Endometrial microvascular endothelial cells (primary cell): ENCODE measurements at regions not wholly inside any gene's neighbourhood (a gene's known extent, or its start where the extent isn't known, plus 50 kb on each side); places are given as distances from the start of the nearest gene placed in this dataset.

Experiments used
- in situ Hi-C: cut with HindIII; loops from 2 replicates; pipeline ENCODE4 v1.10.0; 2017; ENCODE audit warnings: low sequenced_read_pairs, low pct_unique_long_range_greater_than_20kb; ENCODE audit errors: inconsistent ontology term

DNA sequence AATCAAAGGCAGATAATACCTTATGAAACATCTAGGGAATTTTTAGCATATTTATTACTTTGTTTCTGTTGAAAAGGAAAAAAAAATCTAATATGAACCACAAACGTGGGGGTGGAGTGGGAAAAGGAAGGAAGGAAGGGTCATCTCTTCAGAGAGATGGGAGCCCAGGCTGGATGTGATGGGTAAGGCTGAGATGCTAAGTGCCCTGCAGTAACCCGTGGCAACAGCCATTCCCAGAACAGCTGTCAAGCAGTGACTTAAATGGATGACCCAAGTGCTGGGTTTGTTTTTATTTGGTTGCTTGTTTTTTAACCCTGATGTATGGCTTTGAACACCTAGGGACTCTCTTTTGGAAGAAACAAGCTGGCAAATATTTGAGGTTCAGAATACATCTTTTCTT, 50.7 kb upstream of the KLF7 start:
- in situ Hi-C loops, result no loop called here

GRCh38 chr2:207217442-207217841, 51.7 kb upstream of the KLF7 start:
- in situ Hi-C loops, result no loop called here

- in situ Hi-C loops, result no loop called here
Observed at GRCh38 chr2:207219081-207219630, 53.4 kb upstream of the KLF7 start.

DNA sequence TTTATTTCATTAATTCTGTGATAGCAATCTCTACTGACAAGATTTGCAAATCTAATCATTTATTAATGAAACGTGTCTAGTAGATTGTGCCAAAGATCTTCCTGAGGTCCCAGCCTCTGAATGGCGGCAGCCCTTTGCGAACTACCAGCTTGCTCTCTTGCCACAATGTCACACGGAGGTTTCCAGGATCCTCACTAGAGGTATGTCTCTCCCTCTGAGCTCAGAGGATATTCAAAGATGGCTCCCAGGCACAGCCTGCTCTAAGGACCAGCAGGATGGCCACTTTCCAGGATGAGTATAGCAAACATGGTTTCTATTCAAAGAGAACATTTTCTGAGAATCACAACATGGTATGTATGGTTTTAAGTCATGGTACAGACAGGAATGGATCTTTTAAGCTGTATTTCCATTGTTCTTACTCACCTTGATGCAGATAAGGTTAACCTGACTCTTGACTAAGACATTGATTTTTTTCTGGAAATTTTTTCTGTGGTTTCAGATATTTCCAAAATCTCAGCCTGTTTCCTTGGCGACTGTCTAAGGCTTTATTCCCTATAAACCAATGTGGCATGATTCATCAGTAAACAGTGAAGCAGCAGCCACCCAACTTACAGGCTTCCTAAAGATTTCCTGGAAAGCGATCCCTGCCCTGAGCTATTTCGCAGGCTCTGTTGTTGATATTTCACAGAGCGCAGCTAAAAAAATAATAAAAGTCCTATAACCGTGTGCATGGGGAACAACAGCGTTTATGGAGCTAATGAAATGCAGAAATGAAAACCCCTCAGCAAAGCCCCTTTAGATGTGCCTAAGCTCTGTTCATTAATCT, 54.1 kb upstream of the KLF7 start:
- in situ Hi-C loops, result no loop called here

- in situ Hi-C loops, result no loop called here
Observed at GRCh38 chr2:207221731-207222130, 56.0 kb upstream of the KLF7 start.

DNA sequence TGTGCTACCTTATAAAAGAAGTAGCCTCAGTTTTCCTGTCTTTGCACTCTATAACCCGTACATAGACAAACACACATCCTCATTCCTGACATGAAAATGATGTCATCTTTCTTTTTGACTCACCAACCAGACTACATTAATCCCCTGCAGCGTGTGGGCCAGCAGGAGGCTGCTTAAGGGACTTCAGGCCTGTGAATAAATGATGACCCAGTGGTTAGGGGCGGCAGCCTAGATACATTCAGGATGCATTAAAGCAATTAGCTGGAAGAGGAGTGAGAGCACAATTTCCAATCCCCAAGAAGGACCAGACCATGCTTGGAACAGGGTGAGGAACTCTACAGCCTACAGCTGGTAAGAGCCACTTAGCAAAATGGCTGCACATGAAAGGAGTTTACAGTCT, 57.3 kb upstream of the KLF7 start:
- in situ Hi-C loops, result no loop called here

- in situ Hi-C loops, result no loop called here
Observed at GRCh38 chr2:207224381-207224780, 58.6 kb upstream of the KLF7 start.

DNA sequence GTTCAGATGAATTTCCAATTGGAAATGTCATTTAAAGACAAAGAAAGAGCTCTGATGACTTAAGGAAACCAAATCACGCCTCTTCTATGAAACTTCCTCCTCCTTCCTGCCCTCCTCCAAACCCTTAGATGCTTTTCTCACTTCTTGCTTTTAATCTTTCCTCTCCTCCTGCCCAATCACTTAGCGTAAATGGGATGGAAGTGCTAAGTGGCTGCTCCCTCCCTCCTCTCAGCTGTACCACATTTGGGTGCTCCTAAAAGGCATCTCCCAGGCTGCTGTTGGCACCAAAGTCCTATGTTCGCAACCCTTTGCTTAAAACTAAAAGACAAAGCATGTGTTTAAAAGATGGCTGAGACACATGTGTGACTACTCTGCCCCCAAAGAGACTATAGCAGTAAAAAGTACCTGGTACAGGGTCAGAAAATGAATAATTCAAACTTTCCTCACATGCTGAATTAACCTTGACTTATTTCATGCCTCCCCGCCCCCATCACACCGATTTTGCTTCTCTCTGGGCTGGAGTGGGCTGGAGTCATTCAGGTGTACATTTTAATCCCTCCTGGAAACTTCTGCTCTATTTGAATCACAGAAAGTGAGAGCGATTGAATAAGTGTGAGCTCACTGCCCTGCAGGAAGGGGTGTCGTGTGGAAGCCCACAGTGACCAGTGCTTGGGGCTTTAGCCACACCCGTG, 59.2 kb upstream of the KLF7 start:
- in situ Hi-C loops, result no loop called here

DNA sequence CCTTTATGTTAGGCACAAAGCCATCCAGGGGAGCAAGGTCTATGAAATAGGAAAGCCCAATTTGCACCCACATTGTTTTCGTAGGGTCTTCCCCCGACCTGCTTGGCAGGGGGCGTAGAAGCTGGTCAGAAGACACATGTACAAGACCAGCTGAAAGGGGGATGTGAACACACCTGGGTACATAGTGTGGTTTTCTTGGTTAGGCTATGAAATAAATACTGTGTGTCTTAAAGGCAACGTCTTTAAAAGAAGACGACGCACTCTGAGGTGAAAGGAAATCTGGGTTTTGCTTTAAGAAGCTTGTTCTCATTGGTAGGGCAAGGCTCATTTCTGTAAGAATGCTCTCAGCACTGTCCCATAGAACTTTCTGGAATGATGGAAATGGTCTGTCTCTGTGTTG, 60.0 kb upstream of the KLF7 start:
- in situ Hi-C loops, result no loop called here

GRCh38 chr2:207226243-207226642, 60.5 kb upstream of the KLF7 start:
- in situ Hi-C loops, result no loop called here

DNA sequence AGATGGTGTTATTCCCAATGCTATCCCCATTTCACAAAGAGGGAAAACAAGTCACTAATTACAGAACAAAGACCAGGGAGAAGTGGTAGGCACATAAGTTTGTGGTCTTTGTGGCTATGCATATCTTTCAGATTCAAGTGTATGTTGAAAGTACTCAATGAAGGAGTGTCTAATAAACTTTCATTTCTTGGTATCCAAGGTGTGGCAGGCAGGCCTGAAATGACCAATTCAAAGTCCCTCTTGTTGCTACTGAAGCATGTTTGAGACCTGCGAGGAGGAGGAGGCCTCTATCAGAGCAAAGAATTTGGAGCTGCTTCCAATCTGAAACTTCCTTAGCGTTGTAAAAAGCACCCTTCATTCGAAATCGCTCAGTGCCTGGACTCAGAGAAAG, 60.9 kb upstream of the KLF7 start:
- in situ Hi-C loops, result no loop called here

DNA sequence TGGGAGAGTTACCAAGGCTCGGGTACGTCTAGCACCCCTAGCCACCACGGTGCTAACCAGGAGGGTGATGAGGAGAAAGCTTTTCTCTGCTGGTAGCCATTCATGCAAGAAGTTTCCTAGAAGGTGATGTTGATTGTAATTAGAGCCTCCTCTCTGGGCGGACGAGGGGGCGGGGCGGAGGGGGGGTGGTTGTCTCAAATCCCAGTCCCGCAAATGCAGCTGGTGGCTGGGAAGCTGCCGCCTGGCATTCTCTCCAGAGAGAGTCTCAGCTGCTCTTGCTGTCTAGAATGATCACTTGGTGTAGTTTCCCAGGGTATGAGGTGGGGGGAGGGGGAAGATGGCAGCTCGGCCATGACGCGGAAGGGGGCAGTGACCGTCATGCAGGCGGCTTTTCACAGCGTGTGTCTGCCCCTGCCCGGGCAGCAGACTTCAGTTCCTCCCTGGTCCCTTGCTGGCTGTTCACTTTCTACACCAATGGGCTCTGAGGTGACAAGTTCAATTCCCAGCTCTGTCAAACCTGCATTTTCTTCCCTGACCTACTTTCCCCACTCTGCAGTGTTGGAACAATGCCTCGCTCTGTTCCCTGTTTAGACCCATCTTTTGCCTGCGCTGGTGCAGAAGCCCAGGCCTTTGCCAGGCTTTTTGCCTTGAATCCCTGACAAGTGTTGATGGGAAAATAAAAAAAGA, 61.5 kb upstream of the KLF7 start:
- in situ Hi-C loops, result no loop called here

GRCh38 chr2:207227749-207228145, 62.0 kb upstream of the KLF7 start:
- in situ Hi-C loops, result no loop called here

GRCh38 chr2:207228402-207228801, 62.7 kb upstream of the KLF7 start:
- in situ Hi-C loops, result no loop called here

GRCh38 chr2:207229161-207229560, 63.4 kb upstream of the KLF7 start:
- in situ Hi-C loops, result no loop called here

DNA sequence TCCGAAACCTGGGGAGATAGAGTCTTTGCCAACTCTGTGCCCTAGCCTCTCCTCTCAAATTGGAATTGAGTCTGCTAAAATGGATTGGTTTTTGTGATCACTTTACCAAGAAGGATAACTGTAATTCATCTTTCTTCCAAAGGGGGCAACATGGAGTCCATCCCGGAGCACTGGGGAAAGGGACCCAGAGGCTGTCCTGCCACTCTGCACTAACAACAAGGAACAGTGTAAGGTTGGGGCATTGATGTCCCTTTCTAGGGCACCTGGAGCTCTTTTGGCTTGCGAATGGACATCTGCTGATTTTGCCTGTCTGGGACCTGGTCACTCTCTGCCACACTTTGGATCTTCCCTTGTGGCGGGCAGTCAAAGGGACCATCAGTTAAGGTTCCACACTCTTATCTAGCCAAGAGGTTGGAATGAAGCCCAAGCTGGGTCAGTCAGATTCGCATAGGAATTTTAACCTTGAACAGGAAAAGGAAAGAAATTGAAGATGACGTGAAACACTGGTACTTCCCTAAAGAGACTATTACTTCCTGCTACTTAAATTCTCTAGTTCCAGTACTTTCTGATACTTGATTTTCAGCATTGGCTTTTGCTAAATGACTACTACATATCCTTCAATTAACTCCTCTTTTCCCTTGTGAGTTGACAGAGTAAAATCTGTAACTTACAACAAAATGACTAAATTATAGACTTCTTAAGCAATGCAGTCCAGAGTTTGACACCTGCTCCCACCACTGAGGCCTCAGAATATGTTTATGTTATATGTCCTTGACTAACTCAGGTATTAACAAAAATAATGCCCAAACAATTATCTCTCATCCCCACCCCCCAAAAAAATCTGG, 64.7 kb upstream of the KLF7 start:
- in situ Hi-C loops, result no loop called here

DNA sequence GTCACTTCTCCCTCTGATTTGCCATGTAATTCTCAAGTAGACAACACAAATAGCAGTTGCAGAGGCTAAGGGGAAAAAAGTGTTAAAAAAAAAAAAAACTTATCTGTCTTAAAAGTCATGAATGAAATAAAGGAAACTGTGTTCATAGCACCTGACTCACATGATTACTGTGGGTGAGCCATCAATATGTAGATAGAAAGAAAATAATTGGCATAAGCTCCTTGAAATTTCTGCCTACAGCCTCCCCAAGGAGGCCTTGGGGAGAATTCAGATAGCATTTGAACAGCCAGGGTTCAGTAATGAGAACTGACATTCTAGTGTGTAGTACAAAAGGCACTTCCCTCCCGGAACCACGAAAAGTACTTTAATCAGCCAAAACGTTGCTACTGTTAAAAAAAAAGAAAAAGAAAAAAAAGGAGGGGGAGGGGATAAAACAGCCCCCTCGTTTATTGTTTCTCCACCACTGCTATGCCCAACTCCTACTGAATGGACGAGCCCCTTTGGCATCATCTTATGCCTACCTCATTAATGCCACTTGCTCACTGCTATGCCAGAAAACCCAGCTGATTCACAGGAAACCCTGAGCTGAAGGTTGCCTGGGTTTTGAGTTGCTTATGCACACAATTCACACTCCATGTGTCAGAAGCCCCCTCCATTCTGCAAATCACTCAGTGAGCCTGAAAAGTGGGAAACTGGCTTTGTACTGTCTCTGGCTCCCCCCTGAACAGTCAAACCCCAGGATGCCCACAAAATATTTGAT, 65.5 kb upstream of the KLF7 start:
- in situ Hi-C loops, result no loop called here

GRCh38 chr2:207231967-207232366, 66.2 kb upstream of the KLF7 start:
- in situ Hi-C loops, result no loop called here
